Upper lobe of right lung (tissue), 1 donor: ENCODE measurements at regions not wholly inside any gene's neighbourhood (a gene's known extent, or its start where the extent isn't known, plus 50 kb on each side); places are given as distances from the start of the nearest gene placed in this dataset.

Experiments
- ATAC-seq: fragments of 200-7000 bp; cut with Tn5 transposase; one replicate; pipeline ENCODE4 v1.9.1; 2020; ENCODE audit warnings: mild to moderate bottlenecking, moderate library complexity
- DNase-seq: peaks from one replicate; pipeline ENCODE4 v3.0.0-alpha.2; 2020
- H3K27ac ChIP-seq: fragments of 200-600 bp; one replicate; pipeline ENCODE4 v1.8.0; 2022
- H3K27me3 ChIP-seq: fragments of 200-600 bp; one replicate; pipeline ENCODE4 v1.8.0; 2022; ENCODE audit warnings: mild to moderate bottlenecking
- H3K36me3 ChIP-seq: fragments of 200-600 bp; one replicate; pipeline ENCODE4 v1.8.0; 2022
- H3K4me1 ChIP-seq: fragments of 200-600 bp; one replicate; pipeline ENCODE4 v1.8.0; 2022
- H3K4me3 ChIP-seq: fragments of 200-600 bp; one replicate; pipeline ENCODE4 v1.8.0; 2022; ENCODE audit warnings: mild to moderate bottlenecking
- H3K9me3 ChIP-seq: fragments of 200-600 bp; one replicate; pipeline ENCODE4 v1.8.0; 2022
- intact Hi-C: fragments of 100-400 bp; cut with DNase I; formaldehyde crosslinking; loops from one replicate; pipeline ENCODE4 v1.11.0; 2022
- TF ChIP-seq, protein P1 (sequence below): fragments of 200-600 bp; IDR thresholded peaks from one replicate; pipeline ENCODE4 v1.8.0; 2022; ENCODE audit warnings: antibody characterized with exemption
- donor health status: DM: no; HTN: yes; CAD: no; lungs with severe emphysema.

DNA sequence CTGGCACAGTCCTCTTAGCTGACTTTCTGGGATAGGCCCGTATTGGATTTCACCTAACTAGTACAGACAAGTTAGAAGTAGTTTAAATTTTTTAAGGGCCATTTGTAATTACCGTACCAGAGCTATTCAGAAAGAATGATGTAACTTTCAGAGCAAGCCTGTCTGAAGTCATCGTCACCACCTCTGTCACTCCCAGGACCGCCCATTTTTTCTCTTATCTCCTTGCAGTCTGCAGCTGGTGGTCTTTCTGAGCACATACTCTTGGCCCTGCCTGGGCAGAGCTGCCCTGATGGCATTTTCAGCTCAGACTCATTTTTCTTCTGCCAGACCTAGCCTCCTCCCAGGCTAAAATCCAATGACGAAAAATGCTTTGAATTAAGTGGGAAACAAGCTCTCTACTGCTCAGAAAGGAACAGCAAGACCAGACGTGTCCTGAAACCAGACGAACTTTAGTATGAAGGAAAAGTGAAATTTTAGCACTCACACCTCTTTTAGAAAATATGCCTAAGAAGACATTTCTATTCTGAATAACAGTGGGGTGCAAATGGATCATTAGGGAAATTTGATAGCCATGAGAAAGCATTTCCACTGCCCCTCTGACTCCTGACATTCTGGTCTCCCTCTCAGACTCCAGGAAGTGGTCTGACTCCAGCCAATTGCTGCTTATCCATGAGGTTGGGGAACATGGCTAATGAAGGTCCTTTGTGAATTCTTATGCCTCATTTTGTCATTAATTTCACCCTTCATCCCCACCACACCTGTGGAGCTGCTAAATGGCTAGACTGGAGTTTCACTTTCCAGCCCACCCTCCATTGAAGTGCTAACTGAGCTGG is 162.4 kb upstream of the GYPA start:
- no peak for DNase-seq
- intact Hi-C loops, result no loop called here
- H3K36me3 ChIP-seq, result no peaks in the 10 kb centered on the region
- no peaks in the 10 kb centered on the region for H3K27me3 ChIP-seq
- TF ChIP-seq, protein P1, sequence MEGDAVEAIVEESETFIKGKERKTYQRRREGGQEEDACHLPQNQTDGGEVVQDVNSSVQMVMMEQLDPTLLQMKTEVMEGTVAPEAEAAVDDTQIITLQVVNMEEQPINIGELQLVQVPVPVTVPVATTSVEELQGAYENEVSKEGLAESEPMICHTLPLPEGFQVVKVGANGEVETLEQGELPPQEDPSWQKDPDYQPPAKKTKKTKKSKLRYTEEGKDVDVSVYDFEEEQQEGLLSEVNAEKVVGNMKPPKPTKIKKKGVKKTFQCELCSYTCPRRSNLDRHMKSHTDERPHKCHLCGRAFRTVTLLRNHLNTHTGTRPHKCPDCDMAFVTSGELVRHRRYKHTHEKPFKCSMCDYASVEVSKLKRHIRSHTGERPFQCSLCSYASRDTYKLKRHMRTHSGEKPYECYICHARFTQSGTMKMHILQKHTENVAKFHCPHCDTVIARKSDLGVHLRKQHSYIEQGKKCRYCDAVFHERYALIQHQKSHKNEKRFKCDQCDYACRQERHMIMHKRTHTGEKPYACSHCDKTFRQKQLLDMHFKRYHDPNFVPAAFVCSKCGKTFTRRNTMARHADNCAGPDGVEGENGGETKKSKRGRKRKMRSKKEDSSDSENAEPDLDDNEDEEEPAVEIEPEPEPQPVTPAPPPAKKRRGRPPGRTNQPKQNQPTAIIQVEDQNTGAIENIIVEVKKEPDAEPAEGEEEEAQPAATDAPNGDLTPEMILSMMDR, result no peak
- ATAC-seq, result no peak
- no peak overlapping the region for H3K4me3 ChIP-seq
- no peak overlapping the region for H3K27ac ChIP-seq
- no peaks in the 10 kb centered on the region for H3K4me1 ChIP-seq
- no peaks in the 10 kb centered on the region for H3K9me3 ChIP-seq

DNA sequence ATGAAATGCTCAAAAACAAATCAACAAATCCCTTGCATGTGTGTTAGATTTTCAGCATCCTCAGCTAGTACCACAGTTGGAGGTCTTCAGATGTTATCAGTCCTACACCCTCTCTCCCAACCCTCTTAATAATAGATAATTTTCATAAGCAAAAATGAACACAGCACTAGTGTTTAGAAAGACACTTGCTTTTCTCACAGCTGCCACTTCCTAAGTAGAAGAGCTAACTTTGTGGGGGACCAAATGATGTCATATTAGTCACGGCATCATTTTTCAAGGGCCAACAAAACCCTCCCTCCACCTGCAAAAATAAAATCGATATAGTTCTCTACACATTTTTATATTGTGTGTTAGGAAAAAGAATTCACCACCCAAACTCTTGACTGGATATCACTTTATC is 163.5 kb upstream of the GYPA start:
- ATAC-seq, result no peak
- H3K36me3 ChIP-seq, result no peaks in the 10 kb centered on the region

DNA sequence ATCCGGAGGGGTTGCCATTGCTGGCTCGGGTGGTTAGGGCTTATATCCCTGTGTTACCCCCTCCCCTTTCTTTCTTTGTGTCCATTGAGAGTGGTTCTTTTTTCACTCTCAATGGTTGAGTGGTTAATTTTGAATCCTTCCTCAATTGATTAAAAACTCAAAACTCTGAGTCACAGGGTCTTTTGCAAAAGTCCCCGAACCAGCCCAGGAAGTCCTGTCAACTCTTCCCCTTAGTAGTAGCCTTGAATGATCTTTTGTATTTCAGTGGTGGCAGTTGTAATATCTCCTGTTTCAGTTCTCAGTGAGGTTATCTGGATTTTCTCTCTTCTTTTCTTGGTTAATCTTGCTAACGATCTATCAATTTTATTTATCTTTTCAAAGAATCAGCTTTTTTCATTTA is 170.0 kb upstream of the GYPA start:
- Histone ChIP-seq H3K9me3 (peaks cover 11% of the 10 kb centered on the region), H3K27ac (no peak overlapping the region), H3K4me1 (no peaks in the 10 kb centered on the region), H3K36me3 (no peaks in the 10 kb centered on the region), H3K27me3 (no peaks in the 10 kb centered on the region), H3K4me3 (no peak overlapping the region)
- ATAC-seq, result no peak
- TF ChIP-seq, protein P1, result no peak
- DNase-seq, result no peak
- intact Hi-C loops, result no loop called here

More for the DNA sequence above, 163.5 kb upstream of the GYPA start:
- TF ChIP-seq, protein P1, result no peak
- Histone ChIP-seq H3K9me3 (no peaks in the 10 kb centered on the region), H3K27ac (no peak overlapping the region), H3K4me1 (no peaks in the 10 kb centered on the region), H3K4me3 (no peak overlapping the region), H3K27me3 (no peaks in the 10 kb centered on the region)
- intact Hi-C loops, result no loop called here
- no peak for DNase-seq

DNA sequence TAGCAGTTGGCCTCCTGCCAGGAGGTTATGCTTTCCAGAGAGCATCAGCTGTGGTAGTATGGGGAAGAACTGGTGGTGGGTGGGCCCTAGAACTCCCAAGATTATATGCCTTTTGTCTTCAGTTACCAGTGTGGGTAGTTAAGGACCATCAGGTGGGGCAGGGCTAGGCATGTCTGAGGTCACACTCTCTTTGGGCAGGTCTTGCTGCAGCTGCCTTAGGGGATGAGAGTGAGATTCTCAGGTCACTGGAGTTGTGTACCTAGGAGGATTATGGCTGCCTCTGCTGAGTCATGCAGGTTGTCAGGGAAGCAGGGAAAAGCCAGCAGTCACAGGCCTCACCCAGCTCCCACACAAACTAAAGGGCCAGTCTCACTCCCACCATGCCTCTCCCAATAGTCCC is 172.9 kb upstream of the GYPA start:
- intact Hi-C loops, result no loop called here
- TF ChIP-seq, protein P1, result no peak
- no peaks in the 10 kb centered on the region for H3K36me3 ChIP-seq
- H3K4me3 ChIP-seq, result no peak overlapping the region
- peaks cover 11% of the 10 kb centered on the region for H3K9me3 ChIP-seq
- H3K4me1 ChIP-seq, result no peaks in the 10 kb centered on the region
- no peak overlapping the region for H3K27ac ChIP-seq
- ATAC-seq, result no peak
- no peak for DNase-seq
- no peaks in the 10 kb centered on the region for H3K27me3 ChIP-seq

DNA sequence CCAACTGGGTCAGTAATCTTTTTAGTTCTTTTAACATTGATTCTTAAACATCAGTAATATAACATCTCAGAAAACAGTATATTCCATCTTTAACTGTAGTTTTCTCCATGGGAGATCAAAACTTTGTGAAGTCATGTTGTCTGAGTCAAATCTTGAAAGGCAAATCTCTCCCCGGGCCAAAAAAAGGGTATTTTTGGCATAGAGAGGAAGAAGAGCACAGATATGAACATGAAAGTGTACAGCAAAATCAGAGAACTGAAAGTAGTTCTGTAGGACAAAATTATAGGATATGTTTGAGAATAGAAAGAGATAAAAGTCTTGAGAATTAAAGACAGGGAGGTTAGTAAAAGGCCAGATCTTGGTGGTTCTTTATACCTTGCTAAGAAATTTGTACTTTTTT is 176.4 kb upstream of the GYPA start:
- TF ChIP-seq, protein P1, result no peak
- intact Hi-C loops, result no loop called here
- Histone ChIP-seq H3K27me3 (no peaks in the 10 kb centered on the region), H3K9me3 (peaks cover 11% of the 10 kb centered on the region), H3K4me1 (no peaks in the 10 kb centered on the region), H3K36me3 (no peaks in the 10 kb centered on the region), H3K4me3 (no peak overlapping the region), H3K27ac (no peak overlapping the region)
- ATAC-seq (no peak), DNase-seq (no peak)

DNA sequence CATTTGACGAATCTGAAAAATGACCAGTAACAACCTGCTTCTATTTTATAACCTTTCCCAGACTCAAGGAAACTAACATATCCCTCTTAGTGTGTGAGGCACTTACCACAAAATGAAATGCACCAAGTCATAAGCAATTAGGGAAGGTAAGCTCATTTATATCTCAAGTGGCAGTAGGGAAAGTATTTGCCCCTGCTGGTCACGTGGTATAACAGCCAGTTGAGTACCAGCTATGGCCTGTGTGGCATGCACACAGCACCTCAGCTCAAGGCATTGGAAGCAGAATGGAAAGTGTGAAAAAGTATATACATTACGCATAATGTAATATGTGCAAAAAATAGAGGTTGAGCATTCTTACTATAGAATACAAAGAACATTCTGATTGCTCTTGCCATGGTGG is 178.3 kb upstream of the GYPA start:
- ATAC-seq, result no peak
- Histone ChIP-seq H3K9me3 (peaks cover 11% of the 10 kb centered on the region), H3K27me3 (no peaks in the 10 kb centered on the region), H3K27ac (no peak overlapping the region), H3K4me1 (no peaks in the 10 kb centered on the region), H3K36me3 (no peaks in the 10 kb centered on the region), H3K4me3 (no peak overlapping the region)
- DNase-seq, result no peak
- intact Hi-C loops, result no loop called here
- TF ChIP-seq, protein P1, result no peak
